ENCODE measurements at regions not wholly inside any gene's neighbourhood (a gene's known extent, or its start where the extent isn't known, plus 50 kb on each side); places are given as distances from the start of the nearest gene placed in this dataset.

- DNase-seq = no peak
- no peak overlapping the region for H3K27ac ChIP-seq
- intact Hi-C loops (cut with DNase I) = no loop called here
- H3K4me1 ChIP-seq = no peaks in the 10 kb centered on the region
- no peaks in the 10 kb centered on the region for H3K27me3 ChIP-seq (ENCODE audit: insufficient read depth in 3 of 3, low read length in 2 of 3)
- no peaks in the 10 kb centered on the region for H3K9me3 ChIP-seq
- no peak for TF ChIP-seq CTCF (IDR thresholded peaks at IDR 0.05)
- H3K4me3 ChIP-seq = no peak overlapping the region
- ATAC-seq = no peak
- no peaks in the 10 kb centered on the region for H3K36me3 ChIP-seq (ENCODE audit: insufficient read depth in 1 of 2, low read depth in 1 of 2)
- 80 to 91% (median 85%) methylated on average over 2 of the region's 2 CpGs for WGBS, 3 donors
These were observed 717.8 kb downstream of the LUZP2 start for GRCh38 chr11:25214535-25215176.

- Histone ChIP-seq H3K27ac (no peak overlapping the region), H3K9me3 (no peaks in the 10 kb centered on the region), H3K36me3 (ENCODE audit: insufficient read depth in 1 of 2, low read depth in 1 of 2) (no peaks in the 10 kb centered on the region), H3K4me3 (no peak overlapping the region), H3K4me1 (no peaks in the 10 kb centered on the region), H3K27me3 (ENCODE audit: insufficient read depth in 3 of 3, low read length in 2 of 3) (no peaks in the 10 kb centered on the region)
- no peak for TF ChIP-seq CTCF (IDR thresholded peaks at IDR 0.05)
- intact Hi-C loops (cut with DNase I) = no loop called here
- DNase-seq (no peak), ATAC-seq (no peak)
- 17 to 30% (median 22%) methylated on average over 1 of the region's 1 CpG for WGBS, 3 donors
These were observed 721.2 kb downstream of the LUZP2 start for GRCh38 chr11:25218036-25218435.

- intact Hi-C loops (cut with DNase I) = no loop called here
- H3K4me3 ChIP-seq = no peak overlapping the region
- DNase-seq (no peak), ATAC-seq (no peak)
- H3K36me3 ChIP-seq (ENCODE audit: insufficient read depth in 1 of 2, low read depth in 1 of 2) = no peaks in the 10 kb centered on the region
- H3K27me3 ChIP-seq (ENCODE audit: insufficient read depth in 3 of 3, low read length in 2 of 3) = no peaks in the 10 kb centered on the region
- no peak for TF ChIP-seq CTCF (IDR thresholded peaks at IDR 0.05)
- H3K4me1 ChIP-seq = no peaks in the 10 kb centered on the region
- WGBS, 3 donors = 59 to 90% (median 89%) methylated on average over 3 of the region's 3 CpGs
- no peak overlapping the region for H3K27ac ChIP-seq
- no peaks in the 10 kb centered on the region for H3K9me3 ChIP-seq
These were observed 728.2 kb downstream of the LUZP2 start for GRCh38 chr11:25225078-25225477.

GRCh38 chr11:25242928-25243327 lies 746.1 kb downstream of the LUZP2 start:
- H3K4me1 ChIP-seq = no peaks in the 10 kb centered on the region
- no peak for TF ChIP-seq CTCF (IDR thresholded peaks at IDR 0.05)
- ATAC-seq (no peak), DNase-seq (no peak)
- intact Hi-C loops (cut with DNase I) = no loop called here
- no peak overlapping the region for H3K27ac ChIP-seq
- no peaks in the 10 kb centered on the region for H3K36me3 ChIP-seq (ENCODE audit: insufficient read depth in 1 of 2, low read depth in 1 of 2)
- H3K27me3 ChIP-seq (ENCODE audit: insufficient read depth in 3 of 3, low read length in 2 of 3) = no peaks in the 10 kb centered on the region
- no peak overlapping the region for H3K4me3 ChIP-seq
- no peaks in the 10 kb centered on the region for H3K9me3 ChIP-seq

GRCh38 chr11:25244126-25244525 lies 747.3 kb downstream of the LUZP2 start:
- ATAC-seq (no peak), DNase-seq (no peak)
- no peaks in the 10 kb centered on the region for H3K9me3 ChIP-seq
- WGBS, 3 donors = 89 to 91% (median 89%) methylated on average over 2 of the region's 2 CpGs
- TF ChIP-seq CTCF (IDR thresholded peaks at IDR 0.05) = no peak
- intact Hi-C loops (cut with DNase I) = no loop called here
- no peaks in the 10 kb centered on the region for H3K27me3 ChIP-seq (ENCODE audit: insufficient read depth in 3 of 3, low read length in 2 of 3)
- no peaks in the 10 kb centered on the region for H3K4me1 ChIP-seq
- H3K36me3 ChIP-seq (ENCODE audit: insufficient read depth in 1 of 2, low read depth in 1 of 2) = no peaks in the 10 kb centered on the region
- H3K4me3 ChIP-seq = no peak overlapping the region
- no peak overlapping the region for H3K27ac ChIP-seq
